Keratinocyte (primary cell): ENCODE measurements at regions not wholly inside any gene's neighbourhood (a gene's known extent, or its start where the extent isn't known, plus 50 kb on each side); places are given as distances from the start of the nearest gene placed in this dataset.

Experiments used
- EZH2 ChIP-seq: IDR thresholded peaks from one replicate; pipeline ENCODE4 v1.6.1; 2012; ENCODE audit warnings: inconsistent platforms, mild to moderate bottlenecking, low read length, moderate library complexity
- TF ChIP-seq, protein P1 (sequence below), 3 experiments: IDR thresholded peaks in 1 of 3; conservative IDR thresholded peaks in 1 of 3; optimal IDR thresholded peaks in 1 of 3; 2 replicates in 2 of 3; 3 replicates in 1 of 3; pipeline versions ENCODE3 to v1.5.1; 2011; ENCODE audit warnings: low read length in 3 of 3, mild to moderate bottlenecking in 3 of 3, moderate library complexity in 2 of 3, control low read depth in 1 of 3, inconsistent platforms in 1 of 3; ENCODE audit not compliant: insufficient read depth in 2 of 3; ENCODE audit errors: extremely low read depth in 1 of 3

DNA sequence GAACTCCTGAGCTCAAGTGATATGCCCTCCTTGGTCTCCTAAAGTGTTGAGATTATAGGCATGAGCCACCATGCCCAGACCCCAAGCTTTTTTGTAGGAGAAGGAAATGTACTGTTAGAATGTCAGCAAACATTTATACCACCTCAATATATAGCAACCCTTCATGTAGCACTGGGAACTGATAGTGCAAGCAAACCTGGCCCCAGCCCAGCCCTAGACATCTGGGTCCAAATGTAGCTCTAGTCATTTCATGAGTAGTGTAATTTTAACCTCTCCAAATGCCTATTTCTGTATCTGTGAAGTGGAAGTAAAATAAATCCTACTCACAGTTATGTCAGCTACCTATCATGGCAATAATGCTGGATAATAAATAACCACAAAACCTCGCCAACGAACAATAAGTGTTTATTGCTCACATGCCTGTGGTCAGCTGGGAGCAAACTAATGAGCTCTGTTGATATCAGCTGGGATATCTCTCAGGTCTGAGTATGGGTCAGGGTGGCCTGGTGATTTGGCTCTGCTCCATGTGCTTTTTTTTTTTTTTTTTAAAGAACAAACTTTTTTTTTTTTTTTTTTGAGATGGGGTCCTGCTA, 180.4 kb downstream of the CD8B2 start:
- TF ChIP-seq, protein P1, sequence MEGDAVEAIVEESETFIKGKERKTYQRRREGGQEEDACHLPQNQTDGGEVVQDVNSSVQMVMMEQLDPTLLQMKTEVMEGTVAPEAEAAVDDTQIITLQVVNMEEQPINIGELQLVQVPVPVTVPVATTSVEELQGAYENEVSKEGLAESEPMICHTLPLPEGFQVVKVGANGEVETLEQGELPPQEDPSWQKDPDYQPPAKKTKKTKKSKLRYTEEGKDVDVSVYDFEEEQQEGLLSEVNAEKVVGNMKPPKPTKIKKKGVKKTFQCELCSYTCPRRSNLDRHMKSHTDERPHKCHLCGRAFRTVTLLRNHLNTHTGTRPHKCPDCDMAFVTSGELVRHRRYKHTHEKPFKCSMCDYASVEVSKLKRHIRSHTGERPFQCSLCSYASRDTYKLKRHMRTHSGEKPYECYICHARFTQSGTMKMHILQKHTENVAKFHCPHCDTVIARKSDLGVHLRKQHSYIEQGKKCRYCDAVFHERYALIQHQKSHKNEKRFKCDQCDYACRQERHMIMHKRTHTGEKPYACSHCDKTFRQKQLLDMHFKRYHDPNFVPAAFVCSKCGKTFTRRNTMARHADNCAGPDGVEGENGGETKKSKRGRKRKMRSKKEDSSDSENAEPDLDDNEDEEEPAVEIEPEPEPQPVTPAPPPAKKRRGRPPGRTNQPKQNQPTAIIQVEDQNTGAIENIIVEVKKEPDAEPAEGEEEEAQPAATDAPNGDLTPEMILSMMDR (optimal IDR thresholded peaks at IDR 0.05 in 1 of 3, IDR thresholded peaks at IDR 0.05 in 1 of 3, conservative IDR thresholded peaks at IDR 0.05 in 1 of 3; ENCODE audit: extremely low read depth in 1 of 3, insufficient read depth in 2 of 3, low read length in 3 of 3): no peak
- TF ChIP-seq EZH2: no peak
